ENCODE measurements at regions not wholly inside any gene's neighbourhood (a gene's known extent, or its start where the extent isn't known, plus 50 kb on each side); places are given as distances from the start of the nearest gene placed in this dataset.

DNA sequence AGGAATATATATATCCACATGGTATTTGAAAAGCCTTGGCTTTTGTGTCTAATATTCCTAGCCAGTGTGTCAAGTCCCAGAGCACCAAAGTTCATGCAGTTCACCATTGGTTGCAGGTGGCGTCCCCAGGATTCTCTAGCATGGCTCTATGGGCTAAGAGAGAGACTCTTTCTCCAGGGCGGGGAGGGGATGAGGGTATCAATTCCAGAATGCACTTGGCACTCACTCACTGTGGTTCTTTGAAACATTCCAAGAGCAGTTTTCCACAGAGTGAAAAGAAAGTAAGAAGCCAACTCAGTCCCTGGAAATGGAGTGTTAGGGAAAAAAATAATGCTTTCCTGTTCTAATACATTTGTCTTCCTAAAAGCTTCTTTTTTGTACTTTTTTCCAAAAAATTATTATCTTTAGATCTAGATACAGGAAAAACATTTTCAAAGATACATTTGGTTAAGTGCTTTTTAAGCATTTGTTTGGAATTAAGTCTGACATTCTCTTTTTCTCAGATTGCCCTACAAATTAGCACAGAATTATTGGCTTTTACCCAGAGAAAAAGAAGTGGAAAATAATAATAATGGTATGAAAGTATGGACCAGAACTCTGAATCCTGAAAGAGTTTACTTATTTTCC, 239.9 kb downstream of the PAX3 start:
- no peak for DNase-seq

- no peak for DNase-seq
These were observed 241.3 kb downstream of the PAX3 start for GRCh38 chr2:222057347-222058073.

DNA sequence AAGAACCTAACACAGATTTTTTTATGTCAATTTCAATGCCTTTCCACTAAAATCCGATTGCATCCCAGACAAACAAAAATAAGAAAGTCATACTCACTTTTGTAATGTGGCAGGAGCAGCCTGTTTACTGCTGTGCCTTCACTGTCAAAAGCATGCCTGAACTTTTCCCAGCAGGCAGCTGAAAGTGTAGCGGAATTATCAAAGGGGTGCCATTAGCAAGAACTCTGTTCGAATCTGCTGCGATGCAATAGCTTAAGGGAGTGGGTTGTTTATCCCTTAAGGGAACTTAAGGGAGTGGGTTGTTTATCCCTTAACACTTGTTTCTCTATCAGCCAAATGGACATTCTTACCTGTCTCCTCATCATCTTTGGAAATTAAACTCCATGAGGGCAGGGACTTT, 243.5 kb downstream of the PAX3 start:
- no peak for DNase-seq

DNA sequence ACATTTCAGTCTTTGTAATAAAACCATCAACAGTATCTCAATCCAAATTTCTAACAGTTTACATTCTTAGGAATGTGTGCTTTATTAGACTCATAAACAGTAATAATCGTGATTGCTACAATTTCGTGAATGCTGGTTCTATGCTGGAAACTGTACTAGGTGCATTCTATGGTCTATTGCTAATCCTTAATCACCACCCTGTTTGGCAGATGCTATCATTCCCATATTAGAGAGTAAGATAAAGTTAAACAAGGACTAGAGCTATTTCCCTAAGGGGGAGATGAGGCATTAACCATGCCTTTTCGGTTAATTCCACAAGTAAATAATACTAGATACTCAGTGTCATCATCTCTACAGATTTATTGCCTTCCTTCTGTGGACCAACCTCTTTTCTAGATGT, 244.0 kb downstream of the PAX3 start:
- DNase-seq: no peak

- peak; percentile 14 to 34 for DNase-seq
These were observed 245.8 kb downstream of the PAX3 start for GRCh38 chr2:222052934-222053367.

DNA sequence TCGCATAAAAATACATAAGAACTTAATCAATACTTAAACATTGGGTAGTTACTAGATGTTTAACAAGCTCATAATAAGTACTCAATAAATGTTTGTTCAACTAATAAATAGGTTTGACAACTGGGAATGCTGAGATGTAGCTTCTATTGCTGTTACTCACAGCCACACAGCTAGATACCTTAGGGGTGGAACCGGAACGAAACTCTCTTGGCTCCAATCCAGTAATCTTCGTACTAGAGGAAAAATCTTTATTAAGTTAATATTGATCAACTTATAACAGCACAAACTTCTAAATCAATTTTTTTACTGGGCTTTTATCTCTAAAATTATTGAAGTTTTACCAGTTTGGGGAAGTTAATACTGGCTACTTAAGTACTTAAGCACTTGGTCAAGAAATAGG, 247.8 kb downstream of the PAX3 start:
- no peak for DNase-seq

GRCh38 chr2:222049946-222050345, 248.9 kb downstream of the PAX3 start:
- DNase-seq: no peak

GRCh38 chr2:222043897-222044296, 254.9 kb downstream of the PAX3 start:
- no peak for DNase-seq

DNA sequence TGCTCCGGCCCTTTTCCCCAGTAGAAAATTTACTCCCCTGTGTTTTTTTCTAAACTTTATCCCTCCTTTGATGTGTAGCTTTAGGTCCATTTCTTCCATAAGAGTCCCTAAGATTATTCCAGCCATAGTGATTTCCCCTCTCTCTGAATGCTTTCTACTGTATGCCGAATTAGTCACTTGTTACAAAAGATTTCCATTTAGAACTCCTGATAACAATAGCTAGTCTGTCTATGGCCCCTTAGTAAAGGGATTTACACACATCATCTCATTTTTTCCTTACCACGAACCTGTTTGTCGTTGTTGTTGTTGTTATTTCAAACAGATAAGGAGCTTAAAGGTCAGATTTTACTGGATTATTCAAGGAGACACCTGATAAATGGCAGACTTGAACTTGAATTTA, 256.1 kb downstream of the PAX3 start:
- no peak for DNase-seq

DNA sequence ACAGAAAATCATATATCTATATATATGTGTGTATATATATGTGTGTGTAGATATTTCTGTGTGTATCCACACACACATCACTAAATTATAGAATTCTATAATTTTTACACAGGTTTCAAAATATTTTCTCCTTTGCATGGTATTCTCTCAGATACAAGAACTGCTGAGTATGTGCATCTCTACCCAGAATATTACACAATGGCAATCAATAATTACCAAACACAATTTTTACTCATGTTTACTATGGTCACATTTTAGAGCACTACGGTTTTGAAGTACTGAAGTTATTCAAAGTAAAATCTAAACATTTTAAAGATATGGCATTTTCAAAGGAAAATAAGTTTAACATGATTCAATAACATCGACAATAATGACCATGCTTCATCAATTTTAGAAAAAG, 258.5 kb downstream of the PAX3 start:
- DNase-seq: no peak

DNA sequence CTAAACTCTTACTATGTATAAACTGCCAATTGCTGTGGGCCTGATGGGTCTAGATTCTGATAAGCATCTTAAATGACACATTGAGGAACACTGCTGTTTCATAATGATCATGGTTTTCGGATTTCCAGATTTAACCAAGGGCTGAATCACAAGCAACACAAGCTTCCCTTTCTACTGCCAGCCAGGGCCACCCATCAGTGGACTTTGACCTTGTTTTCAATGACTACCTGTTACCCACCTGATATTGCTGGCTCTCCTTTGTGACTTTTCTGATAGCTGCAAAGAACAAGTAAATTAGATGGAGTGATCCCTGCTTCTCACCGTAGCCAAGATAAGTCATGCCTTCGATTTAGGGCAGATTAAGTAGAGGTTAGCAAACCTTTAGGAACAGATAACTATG, 259.0 kb downstream of the PAX3 start:
- no peak for DNase-seq

GRCh38 chr2:222038067-222038802, 260.6 kb downstream of the PAX3 start:
- DNase-seq: no peak

DNA sequence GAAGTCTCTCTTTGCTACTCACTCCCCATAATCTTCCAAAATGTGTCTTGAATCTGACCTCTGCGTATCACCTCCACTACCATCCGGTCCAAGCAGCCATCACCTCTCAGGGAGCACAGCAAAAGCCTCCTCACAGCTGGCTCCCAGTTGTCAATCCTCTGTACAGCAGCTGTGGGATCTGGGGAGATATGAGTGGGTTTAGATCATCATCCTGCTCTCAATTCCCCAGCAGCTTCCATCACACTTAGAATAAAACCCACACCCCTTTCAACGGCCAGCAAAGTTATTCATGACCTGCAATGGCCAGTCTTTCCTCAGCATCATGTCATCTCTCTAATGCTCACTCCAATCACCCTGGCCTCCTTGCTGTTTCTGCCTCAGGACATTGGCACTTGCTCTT, 261.6 kb downstream of the PAX3 start:
- no peak for DNase-seq

DNA sequence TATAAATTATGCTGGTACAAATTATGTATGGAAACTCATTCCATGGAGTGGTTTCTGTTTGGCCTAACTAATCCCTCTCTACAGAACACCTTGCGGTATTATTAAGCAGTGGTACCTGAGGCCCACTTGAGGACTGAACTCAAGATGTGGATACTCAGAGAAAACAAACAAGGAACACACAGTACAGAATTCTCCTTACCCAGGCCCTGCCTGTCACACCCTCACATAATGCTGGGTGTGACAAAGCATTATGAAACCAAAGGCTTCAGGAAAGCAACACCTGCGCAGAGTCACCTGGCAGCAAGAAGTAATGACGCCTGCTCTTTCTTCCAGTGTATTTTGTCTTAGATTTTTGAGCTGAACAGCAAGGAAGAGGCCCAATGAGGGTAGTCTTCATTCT, 264.7 kb downstream of the PAX3 start:
- DNase-seq: no peak

DNA sequence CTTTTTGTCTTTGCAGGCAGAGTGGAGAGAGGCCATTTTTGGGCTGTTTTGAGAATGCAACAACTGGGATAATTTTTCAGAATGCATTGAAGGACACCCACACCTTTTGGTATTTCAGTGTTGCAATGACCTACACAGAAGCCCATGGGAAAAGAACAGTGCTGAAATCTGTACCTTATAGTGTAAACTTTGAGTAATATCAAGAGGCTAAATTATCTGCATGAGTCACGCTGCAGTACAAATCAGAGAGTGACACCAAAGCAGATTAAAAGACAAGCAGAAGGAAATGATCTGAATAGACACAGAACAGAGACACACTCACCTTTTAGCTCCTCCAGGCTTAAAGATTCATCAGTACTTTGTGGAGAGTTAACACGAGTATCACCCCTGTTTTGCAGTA, 265.3 kb downstream of the PAX3 start:
- no peak for DNase-seq

DNA sequence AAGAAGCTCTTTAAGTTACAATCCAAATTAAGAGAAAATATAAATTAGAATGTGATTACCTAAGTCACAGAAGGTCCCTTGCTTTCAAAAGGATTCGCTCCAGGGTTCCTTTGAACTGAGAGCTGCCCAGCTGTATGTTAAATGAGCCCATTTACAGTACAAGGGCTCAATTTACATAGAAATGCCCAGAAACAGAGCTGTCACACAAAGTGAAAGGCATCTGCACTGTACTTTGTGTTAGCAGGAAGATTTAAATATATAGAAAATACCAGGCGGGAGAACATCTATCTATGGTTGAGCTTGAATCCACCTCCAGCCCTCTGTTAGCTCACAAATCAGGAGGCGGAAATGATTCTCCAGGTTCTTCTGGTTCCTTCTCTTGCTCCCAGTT, 272.9 kb downstream of the PAX3 start:
- DNase-seq: no peak

- DNase-seq: no peak
These were observed 273.6 kb downstream of the PAX3 start for GRCh38 chr2:222024932-222025880.

DNA sequence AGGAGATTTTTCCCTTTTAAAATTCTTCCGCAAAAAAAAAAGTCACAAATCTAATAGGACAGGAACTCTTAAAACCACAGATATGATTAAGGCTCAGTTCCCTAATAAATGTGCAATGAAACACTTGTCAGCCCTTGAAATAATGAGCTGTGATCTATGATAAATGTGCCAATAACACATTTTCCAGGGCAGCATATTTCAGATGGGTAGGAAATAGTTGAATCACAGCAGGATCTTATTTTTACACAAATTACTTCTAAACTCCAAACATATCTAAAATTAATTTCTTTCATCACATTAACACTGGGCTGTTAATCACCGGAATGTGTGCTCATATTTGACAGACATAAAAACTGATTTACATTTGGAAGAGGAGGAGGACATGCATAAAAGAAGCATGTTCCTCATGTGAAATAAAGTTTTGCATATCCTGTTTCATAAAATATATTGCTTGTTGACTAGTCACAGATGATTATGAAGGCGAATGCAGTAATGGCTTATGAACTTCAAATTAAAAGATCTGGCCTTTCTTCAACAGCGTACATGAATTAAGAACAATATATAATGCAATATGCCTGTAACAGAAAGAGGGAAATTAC, 281.4 kb downstream of the PAX3 start:
- no peak for DNase-seq

DNA sequence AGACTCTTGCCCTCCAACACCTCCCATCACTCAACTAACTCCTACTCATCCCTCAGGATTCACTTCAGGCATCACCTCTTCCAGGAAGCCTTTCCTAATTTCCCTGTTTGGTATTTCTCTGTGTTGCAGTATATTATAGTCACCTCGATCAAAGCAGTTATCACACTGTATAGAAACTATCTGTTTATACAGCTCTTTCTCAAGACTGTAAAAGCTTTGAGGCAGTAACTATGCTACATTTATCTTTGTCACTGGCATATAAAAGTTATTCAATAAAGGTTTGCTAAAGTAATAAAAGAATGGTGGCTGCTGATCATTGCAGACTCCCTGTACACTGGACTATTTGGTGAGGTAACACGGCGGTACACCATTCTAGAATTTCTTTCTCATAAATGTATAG, 284.9 kb downstream of the PAX3 start:
- no peak for DNase-seq

GRCh38 chr2:222000326-222000725, 298.5 kb downstream of the PAX3 start:
- no peak for DNase-seq

DNA sequence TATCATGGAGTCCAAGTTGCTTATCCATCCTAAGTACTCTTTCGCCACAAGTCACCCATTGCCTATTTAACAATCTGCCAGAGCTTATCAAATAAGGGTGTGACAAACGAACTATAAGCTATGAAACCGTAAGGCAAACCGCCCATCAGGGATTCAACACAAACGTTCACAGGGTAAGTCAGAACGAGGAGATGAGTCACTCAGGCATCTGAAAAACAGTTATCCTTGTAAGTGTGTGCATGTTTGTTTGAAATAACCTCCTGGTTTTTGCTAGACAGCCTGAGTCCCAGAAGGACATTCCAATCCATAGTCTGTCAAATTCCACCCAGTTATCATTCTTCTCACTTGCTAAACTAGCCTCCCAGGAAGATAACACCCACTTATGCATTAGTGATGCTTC, 299.1 kb downstream of the PAX3 start:
- no peak for DNase-seq

- DNase-seq: no peak
These were observed 299.6 kb downstream of the PAX3 start for GRCh38 chr2:221999166-221999565.

DNA sequence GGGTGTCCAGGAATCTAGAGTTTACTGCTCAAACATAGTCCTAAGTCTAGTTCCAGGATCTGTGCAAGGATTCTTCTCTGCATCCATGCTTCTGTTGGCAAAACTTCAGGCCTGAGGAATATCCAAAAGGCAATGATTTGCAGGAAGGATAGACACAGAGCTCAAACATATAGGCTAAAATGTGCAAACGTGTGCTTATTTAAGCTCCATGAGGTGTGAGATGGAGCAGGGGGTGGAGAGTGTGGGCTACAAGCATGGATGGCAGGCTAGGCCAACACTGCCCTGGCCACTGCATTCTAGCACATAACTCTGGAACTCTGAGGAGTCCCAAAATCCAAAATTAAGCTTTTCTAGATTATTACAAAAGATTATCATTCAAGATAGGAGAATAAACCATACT, 301.1 kb downstream of the PAX3 start:
- DNase-seq: no peak

Measured in NCI-H187 (cell line).